ENCODE measurements at regions not wholly inside any gene's neighbourhood (a gene's known extent, or its start where the extent isn't known, plus 50 kb on each side); places are given as distances from the start of the nearest gene placed in this dataset.

- TF ChIP-seq EZH2 (IDR thresholded peaks at IDR 0.05) (no peak), EZH2phosphoT487 (IDR thresholded peaks at IDR 0.05) (no peak)
- TF ChIP-seq, protein P1, sequence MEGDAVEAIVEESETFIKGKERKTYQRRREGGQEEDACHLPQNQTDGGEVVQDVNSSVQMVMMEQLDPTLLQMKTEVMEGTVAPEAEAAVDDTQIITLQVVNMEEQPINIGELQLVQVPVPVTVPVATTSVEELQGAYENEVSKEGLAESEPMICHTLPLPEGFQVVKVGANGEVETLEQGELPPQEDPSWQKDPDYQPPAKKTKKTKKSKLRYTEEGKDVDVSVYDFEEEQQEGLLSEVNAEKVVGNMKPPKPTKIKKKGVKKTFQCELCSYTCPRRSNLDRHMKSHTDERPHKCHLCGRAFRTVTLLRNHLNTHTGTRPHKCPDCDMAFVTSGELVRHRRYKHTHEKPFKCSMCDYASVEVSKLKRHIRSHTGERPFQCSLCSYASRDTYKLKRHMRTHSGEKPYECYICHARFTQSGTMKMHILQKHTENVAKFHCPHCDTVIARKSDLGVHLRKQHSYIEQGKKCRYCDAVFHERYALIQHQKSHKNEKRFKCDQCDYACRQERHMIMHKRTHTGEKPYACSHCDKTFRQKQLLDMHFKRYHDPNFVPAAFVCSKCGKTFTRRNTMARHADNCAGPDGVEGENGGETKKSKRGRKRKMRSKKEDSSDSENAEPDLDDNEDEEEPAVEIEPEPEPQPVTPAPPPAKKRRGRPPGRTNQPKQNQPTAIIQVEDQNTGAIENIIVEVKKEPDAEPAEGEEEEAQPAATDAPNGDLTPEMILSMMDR (IDR thresholded peaks at IDR 0.05): no peak
Measured at GRCh38 chr3:139280027-139280671, 63.7 kb upstream of the MRPS22 start.

Data from neural progenitor cell (in vitro differentiated cells).